Endothelial cell of umbilical vein (primary cell): ENCODE measurements at regions not wholly inside any gene's neighbourhood (a gene's known extent, or its start where the extent isn't known, plus 50 kb on each side); places are given as distances from the start of the nearest gene placed in this dataset.

Experiments
- EZH2 ChIP-seq: IDR thresholded peaks from 2 replicates; pipeline ENCODE4 v1.6.1; 2012; ENCODE audit warnings: borderline replicate concordance, low read depth, mild to moderate bottlenecking, moderate library complexity, low read length, inconsistent platforms; ENCODE audit not compliant: severe bottlenecking
- MYC ChIP-seq: IDR thresholded peaks from one replicate; pipeline ENCODE4 v1.6.1; 2011; ENCODE audit warnings: mild to moderate bottlenecking, low read depth, low read length
- TF ChIP-seq, protein P1 (sequence below), 2 donors: IDR thresholded peaks; 1 replicate in 1 of 2; 2 replicates in 1 of 2; pipeline ENCODE4 v1.5.1; 2011; ENCODE audit warnings: low read length in 2 of 2, mild to moderate bottlenecking in 2 of 2, moderate library complexity in 2 of 2, control low read depth in 1 of 2, inconsistent platforms in 1 of 2, low read depth in 1 of 2; ENCODE audit not compliant: insufficient read depth in 1 of 2; ENCODE audit errors: extremely low read depth in 1 of 2

DNA sequence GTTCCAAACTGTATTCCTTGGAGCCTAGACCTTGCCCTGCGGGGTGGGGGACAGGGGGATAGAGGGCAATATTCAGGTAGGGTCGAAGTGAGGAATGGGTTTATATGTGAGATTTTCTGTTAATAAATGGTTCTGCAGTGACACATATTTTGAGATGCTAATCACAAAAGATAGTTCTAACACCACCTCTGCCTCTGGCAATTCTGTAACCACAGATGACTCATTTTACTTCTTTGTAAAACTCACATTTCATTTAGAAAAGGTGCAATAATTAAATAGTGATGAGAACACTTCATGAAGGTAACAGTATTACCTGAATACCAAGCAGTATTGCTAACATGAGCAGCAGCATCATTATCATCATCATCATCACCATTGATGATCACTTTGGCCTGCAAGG, 306.6 kb downstream of the SUCLG1 start:
- TF ChIP-seq, protein P1, sequence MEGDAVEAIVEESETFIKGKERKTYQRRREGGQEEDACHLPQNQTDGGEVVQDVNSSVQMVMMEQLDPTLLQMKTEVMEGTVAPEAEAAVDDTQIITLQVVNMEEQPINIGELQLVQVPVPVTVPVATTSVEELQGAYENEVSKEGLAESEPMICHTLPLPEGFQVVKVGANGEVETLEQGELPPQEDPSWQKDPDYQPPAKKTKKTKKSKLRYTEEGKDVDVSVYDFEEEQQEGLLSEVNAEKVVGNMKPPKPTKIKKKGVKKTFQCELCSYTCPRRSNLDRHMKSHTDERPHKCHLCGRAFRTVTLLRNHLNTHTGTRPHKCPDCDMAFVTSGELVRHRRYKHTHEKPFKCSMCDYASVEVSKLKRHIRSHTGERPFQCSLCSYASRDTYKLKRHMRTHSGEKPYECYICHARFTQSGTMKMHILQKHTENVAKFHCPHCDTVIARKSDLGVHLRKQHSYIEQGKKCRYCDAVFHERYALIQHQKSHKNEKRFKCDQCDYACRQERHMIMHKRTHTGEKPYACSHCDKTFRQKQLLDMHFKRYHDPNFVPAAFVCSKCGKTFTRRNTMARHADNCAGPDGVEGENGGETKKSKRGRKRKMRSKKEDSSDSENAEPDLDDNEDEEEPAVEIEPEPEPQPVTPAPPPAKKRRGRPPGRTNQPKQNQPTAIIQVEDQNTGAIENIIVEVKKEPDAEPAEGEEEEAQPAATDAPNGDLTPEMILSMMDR (IDR thresholded peaks at IDR 0.05; ENCODE audit: extremely low read depth in 1 of 2, insufficient read depth in 1 of 2, low read depth in 1 of 2, low read length in 2 of 2) = no peak
- TF ChIP-seq MYC (no peak), EZH2 (no peak)
